CD14-positive monocyte (primary cell): ENCODE measurements at regions not wholly inside any gene's neighbourhood (a gene's known extent, or its start where the extent isn't known, plus 50 kb on each side); places are given as distances from the start of the nearest gene placed in this dataset.

Experiments used
- DNase-seq, 3 donors: peaks; one replicate each; pipeline ENCODE4 v3.0.0-alpha.2; 2011 to 2022
- H2AFZ ChIP-seq: 2 replicates; pipeline ENCODE4 v1.6.0; 2012; ENCODE audit warnings: mild to moderate bottlenecking, low read depth, low read length, inconsistent platforms; ENCODE audit not compliant: insufficient read depth, poor library complexity, severe bottlenecking
- H3K27ac ChIP-seq, 2 donors: 1 replicate in 1 of 2; 2 replicates in 1 of 2; pipeline ENCODE4 v1.5.1; 2012 to 2013; ENCODE audit warnings: low read length in 2 of 2, control low read depth in 1 of 2, inconsistent platforms in 1 of 2, low read depth in 1 of 2, mild to moderate bottlenecking in 1 of 2
- H3K27me3 ChIP-seq, 2 donors: one replicate each; pipeline versions ENCODE4 v1.6.0 to v1.6.1; 2011 to 2013; ENCODE audit warnings: low read length in 2 of 2; ENCODE audit not compliant: control insufficient read depth in 2 of 2, insufficient read depth in 2 of 2
- H3K36me3 ChIP-seq, 2 donors: replicated peaks in 1 of 2; 1 replicate in 1 of 2; 2 replicates in 1 of 2; pipeline versions ENCODE4 v1.5.1 to v1.6.1; 2012 to 2013; ENCODE audit warnings: low read length in 2 of 2, control low read depth in 1 of 2, inconsistent platforms in 1 of 2, mild to moderate bottlenecking in 1 of 2; ENCODE audit not compliant: insufficient read depth in 2 of 2, control insufficient read depth in 1 of 2
- H3K4me1 ChIP-seq, 2 donors: 1 replicate in 1 of 2; 2 replicates in 1 of 2; pipeline versions ENCODE4 v1.5.1 to v1.6.1; 2012 to 2013; ENCODE audit warnings: low read length in 2 of 2, control low read depth in 1 of 2, inconsistent platforms in 1 of 2, mild to moderate bottlenecking in 1 of 2, moderate library complexity in 1 of 2; ENCODE audit not compliant: insufficient read depth in 2 of 2, control insufficient read depth in 1 of 2
- H3K4me2 ChIP-seq: replicated peaks from 2 replicates; pipeline ENCODE3; 2012; ENCODE audit warnings: low read length, moderate library complexity, mild to moderate bottlenecking; ENCODE audit not compliant: poor library complexity, severe bottlenecking; ENCODE audit errors: extremely low read depth
- H3K4me3 ChIP-seq, 3 experiments: fragments of 200-600 bp in 1 of 3; sonication (generic) in 1 of 3; replicated peaks in 1 of 3; 1 replicate in 2 of 3; 2 replicates in 1 of 3; pipeline ENCODE4 v1.5.1; 2011 to 2013; ENCODE audit warnings: low read length in 3 of 3, mild to moderate bottlenecking in 3 of 3, control low read depth in 2 of 3, low read depth in 2 of 3, inconsistent platforms in 1 of 3, moderate library complexity in 1 of 3
- H3K79me2 ChIP-seq: 2 replicates; pipeline ENCODE4 v1.6.0; 2012; ENCODE audit warnings: mild to moderate bottlenecking, control low read depth, inconsistent platforms, low read length, moderate library complexity; ENCODE audit not compliant: insufficient read depth
- H3K9ac ChIP-seq: 2 replicates; pipeline ENCODE4 v1.6.0; 2017; ENCODE audit warnings: low read length, mild to moderate bottlenecking; ENCODE audit not compliant: insufficient read depth, poor library complexity, severe bottlenecking
- H3K9me3 ChIP-seq, 2 donors: replicated peaks in 1 of 2; 1 replicate in 1 of 2; 2 replicates in 1 of 2; pipeline versions ENCODE4 v1.5.1 to v1.6.1; 2012 to 2013; ENCODE audit warnings: low read length in 2 of 2, control low read depth in 1 of 2; ENCODE audit not compliant: control insufficient read depth in 1 of 2, insufficient read depth in 1 of 2
- H4K20me1 ChIP-seq: 2 replicates; pipeline ENCODE4 v1.6.0; 2012; ENCODE audit warnings: mild to moderate bottlenecking, low read length, control low read depth, moderate library complexity; ENCODE audit not compliant: insufficient read depth
- H3K27ac Mint-ChIP-seq, 7 donors: one replicate each; pipeline ENCODE4 v1.8.0; 2020; ENCODE audit warnings: mild to moderate bottlenecking in 7 of 7, mixed read lengths in 7 of 7, moderate library complexity in 6 of 7, inconsistent platforms in 2 of 7
- H3K27me3 Mint-ChIP-seq, 3 donors: one replicate each; pipeline ENCODE4 v1.8.0; 2021 to 2022; ENCODE audit warnings: low read depth in 3 of 3, mild to moderate bottlenecking in 3 of 3, mixed read lengths in 3 of 3, moderate library complexity in 3 of 3, inconsistent platforms in 1 of 3
- H3K36me3 Mint-ChIP-seq, 2 donors: one replicate each; pipeline ENCODE4 v1.8.0; 2020; ENCODE audit warnings: mixed read lengths in 2 of 2, inconsistent platforms in 1 of 2, mild to moderate bottlenecking in 1 of 2
- H3K4me1 Mint-ChIP-seq: one replicate; pipeline ENCODE4 v1.8.0; 2020; ENCODE audit warnings: mild to moderate bottlenecking, mixed read lengths
- H3K4me3 Mint-ChIP-seq, 2 donors: one replicate each; pipeline ENCODE4 v1.8.0; 2020; ENCODE audit warnings: mild to moderate bottlenecking in 2 of 2, mixed read lengths in 2 of 2, moderate library complexity in 1 of 2
- H3K9me3 Mint-ChIP-seq, 7 donors: one replicate each; pipeline ENCODE4 v1.8.0; 2020 to 2022; ENCODE audit warnings: mixed read lengths in 7 of 7, mild to moderate bottlenecking in 6 of 7, moderate library complexity in 6 of 7, inconsistent platforms in 2 of 7
- WGBS: methylation state at CpG from one replicate; pipeline ENCODE4 v1.1.5; 2013; ENCODE audit warnings: missing lambda C conversion rate; ENCODE audit not compliant: insufficient coverage; 5-methylcytosine and 5-hydroxymethylcytosine counted together
- intact Hi-C, 2 donors: fragments of 100-400 bp; cut with micrococcal nuclease; formaldehyde crosslinking; loops; one replicate each; pipeline versions ENCODE4 v1.15.0 to v1.15.1; 2023
- TF ChIP-seq, protein P1 (sequence below): fragments of 200-600 bp; IDR thresholded peaks from one replicate; pipeline ENCODE4 v1.8.0; 2022; ENCODE audit warnings: antibody characterized with exemption, mild to moderate bottlenecking

- intact Hi-C loops: no loop called here
- no peak for DNase-seq
- H3K27me3 Mint-ChIP-seq: peaks cover 0 to 2% (median 0%) of the 10 kb centered on the region in 3 donors
- no peaks in the 10 kb centered on the region for H3K36me3 Mint-ChIP-seq
- H3K4me1 ChIP-seq: no peaks in the 10 kb centered on the region
- no peak overlapping the region for H3K27ac ChIP-seq
- H3K4me3 ChIP-seq: no peak overlapping the region
- TF ChIP-seq, protein P1, sequence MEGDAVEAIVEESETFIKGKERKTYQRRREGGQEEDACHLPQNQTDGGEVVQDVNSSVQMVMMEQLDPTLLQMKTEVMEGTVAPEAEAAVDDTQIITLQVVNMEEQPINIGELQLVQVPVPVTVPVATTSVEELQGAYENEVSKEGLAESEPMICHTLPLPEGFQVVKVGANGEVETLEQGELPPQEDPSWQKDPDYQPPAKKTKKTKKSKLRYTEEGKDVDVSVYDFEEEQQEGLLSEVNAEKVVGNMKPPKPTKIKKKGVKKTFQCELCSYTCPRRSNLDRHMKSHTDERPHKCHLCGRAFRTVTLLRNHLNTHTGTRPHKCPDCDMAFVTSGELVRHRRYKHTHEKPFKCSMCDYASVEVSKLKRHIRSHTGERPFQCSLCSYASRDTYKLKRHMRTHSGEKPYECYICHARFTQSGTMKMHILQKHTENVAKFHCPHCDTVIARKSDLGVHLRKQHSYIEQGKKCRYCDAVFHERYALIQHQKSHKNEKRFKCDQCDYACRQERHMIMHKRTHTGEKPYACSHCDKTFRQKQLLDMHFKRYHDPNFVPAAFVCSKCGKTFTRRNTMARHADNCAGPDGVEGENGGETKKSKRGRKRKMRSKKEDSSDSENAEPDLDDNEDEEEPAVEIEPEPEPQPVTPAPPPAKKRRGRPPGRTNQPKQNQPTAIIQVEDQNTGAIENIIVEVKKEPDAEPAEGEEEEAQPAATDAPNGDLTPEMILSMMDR: no peak
- no peak overlapping the region for H3K4me3 Mint-ChIP-seq
- no peaks in the 10 kb centered on the region for H3K4me1 Mint-ChIP-seq
- no CpG with 5 or more reads among the region's 7 CpGs for WGBS
- no peaks in the 10 kb centered on the region for H3K79me2 ChIP-seq
- no peak overlapping the region for H3K27ac Mint-ChIP-seq
- H2AFZ ChIP-seq: no peak overlapping the region
- H3K9ac ChIP-seq: no peak overlapping the region
- H3K9me3 ChIP-seq: peaks cover 0 to 3% of the 10 kb centered on the region in 2 donors
- H3K4me2 ChIP-seq: no peak overlapping the region
- H3K36me3 ChIP-seq: no peaks in the 10 kb centered on the region
- H3K9me3 Mint-ChIP-seq: peaks cover 0 to 2% (median 0%) of the 10 kb centered on the region in 7 donors
- H3K27me3 ChIP-seq: no peaks in the 10 kb centered on the region
- H4K20me1 ChIP-seq: no peaks in the 10 kb centered on the region
Measured at GRCh38 chrX:5638572-5638971, 590.1 kb downstream of the NLGN4X start.

DNA sequence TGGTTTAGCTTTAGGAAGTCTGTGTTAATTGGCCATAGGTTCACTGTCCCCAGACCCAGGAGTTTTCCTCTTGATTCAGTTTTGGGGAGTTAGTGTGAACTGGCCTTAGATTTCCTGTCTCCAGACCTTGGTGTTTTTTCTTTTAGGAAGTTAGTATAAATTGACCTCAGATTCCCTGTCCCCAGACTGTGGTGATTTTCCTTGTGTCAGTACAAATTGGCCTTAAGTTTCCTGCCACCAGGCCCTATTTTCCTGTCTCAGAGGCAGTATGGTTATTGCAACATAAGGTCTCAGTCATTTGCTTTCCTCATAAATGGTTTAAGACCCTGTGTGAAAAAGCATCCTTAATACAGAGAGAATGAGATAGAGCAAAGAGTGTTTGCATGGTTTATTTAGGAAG, 595.8 kb downstream of the NLGN4X start:
- no peak overlapping the region for H3K9ac ChIP-seq
- no peaks in the 10 kb centered on the region for H3K36me3 ChIP-seq
- intact Hi-C loops: no loop called here
- no peaks in the 10 kb centered on the region for H3K79me2 ChIP-seq
- peaks cover 0 to 3% of the 10 kb centered on the region in 2 donors for H3K9me3 ChIP-seq
- no peaks in the 10 kb centered on the region for H3K36me3 Mint-ChIP-seq
- no peaks in the 10 kb centered on the region for H3K27me3 ChIP-seq
- no peak overlapping the region for H3K4me2 ChIP-seq
- H3K4me1 ChIP-seq: no peaks in the 10 kb centered on the region
- no peak overlapping the region for H3K27ac ChIP-seq
- H3K9me3 Mint-ChIP-seq: peaks cover 0 to 3% (median 0%) of the 10 kb centered on the region in 7 donors
- H2AFZ ChIP-seq: no peak overlapping the region
- H3K27me3 Mint-ChIP-seq: no peaks in the 10 kb centered on the region
- H3K4me3 Mint-ChIP-seq: no peak overlapping the region
- TF ChIP-seq, protein P1: no peak
- H3K4me1 Mint-ChIP-seq: no peaks in the 10 kb centered on the region
- no peak overlapping the region for H3K27ac Mint-ChIP-seq
- no peak overlapping the region for H3K4me3 ChIP-seq
- no peak for DNase-seq
- no peaks in the 10 kb centered on the region for H4K20me1 ChIP-seq
